ENCODE measurements at regions not wholly inside any gene's neighbourhood (a gene's known extent, or its start where the extent isn't known, plus 50 kb on each side); places are given as distances from the start of the nearest gene placed in this dataset.
A peak's percentile ranks its signal among the peaks of the same experiment; 100 is the strongest.
"Not testable (repeated sequence)": the region's sequence is repeated elsewhere in the genome, so short reads cannot be mapped to it uniquely, and the experiment has no call there.

DNA sequence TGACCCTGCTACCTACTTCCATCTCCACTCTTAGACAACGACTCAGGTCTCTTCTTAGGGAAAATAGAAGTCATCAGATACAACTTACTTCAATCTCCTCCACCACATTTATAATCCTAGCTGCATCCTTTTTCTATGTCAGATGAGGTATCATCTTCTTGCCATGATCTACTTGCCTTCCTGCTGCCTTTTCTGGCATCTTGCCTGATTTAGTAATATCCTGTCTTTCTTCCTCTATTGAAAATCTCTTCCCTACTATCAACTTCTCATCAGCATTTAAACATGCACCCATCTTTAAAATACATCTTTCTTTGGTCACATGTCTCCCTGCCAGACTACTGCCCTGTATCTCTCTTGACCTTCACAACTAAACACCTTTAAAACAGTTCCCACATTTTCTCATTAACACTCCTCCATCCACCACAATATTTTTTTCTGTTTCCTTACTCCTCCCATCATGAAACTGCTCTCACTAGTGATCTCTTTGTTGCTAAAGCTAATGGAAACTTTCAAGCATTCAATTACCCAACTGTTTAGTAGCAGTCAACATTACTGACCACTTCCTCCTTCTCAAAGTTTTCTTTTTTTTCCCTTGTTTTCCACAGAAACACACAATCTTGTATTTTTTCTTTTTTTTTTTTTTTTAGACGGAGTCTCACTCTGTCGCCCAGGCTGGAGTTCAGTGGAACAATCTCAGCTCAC is 100.8 kb upstream of the CXorf66 start:
- DNase-seq (ENCODE audit: low spot score), result no peak

DNA sequence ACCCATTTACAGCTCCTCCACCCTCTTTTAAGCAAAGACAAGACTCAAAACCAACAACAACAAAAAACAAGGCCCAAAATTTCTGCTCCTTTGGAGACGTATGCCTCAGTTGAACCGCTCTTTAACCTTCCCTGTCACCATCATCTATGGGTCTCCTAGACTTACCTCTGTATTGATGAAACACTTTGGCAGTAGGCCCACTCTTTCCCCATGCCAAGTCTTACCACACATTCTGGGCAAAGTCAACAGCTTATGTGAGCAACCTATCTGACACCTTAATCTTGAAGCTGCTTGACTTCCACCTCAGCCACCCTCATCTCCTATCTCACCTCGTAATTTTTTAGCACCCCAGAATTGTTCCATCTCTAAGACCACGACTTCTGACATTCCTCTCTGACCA is 99.7 kb upstream of the CXorf66 start:
- DNase-seq (ENCODE audit: low spot score), result no peak

- DNase-seq (ENCODE audit: low spot score), result peak; percentile 67
These were observed 91.7 kb upstream of the CXorf66 start for GRCh38 chrX:140057001-140057411.

GRCh38 chrX:140053846-140054245 is 88.5 kb upstream of the CXorf66 start:
- DNase-seq (ENCODE audit: low spot score), result no peak

- peak; percentile 10 for DNase-seq (ENCODE audit: low spot score)
These were observed 85.6 kb upstream of the CXorf66 start for GRCh38 chrX:140050906-140051305.

DNA sequence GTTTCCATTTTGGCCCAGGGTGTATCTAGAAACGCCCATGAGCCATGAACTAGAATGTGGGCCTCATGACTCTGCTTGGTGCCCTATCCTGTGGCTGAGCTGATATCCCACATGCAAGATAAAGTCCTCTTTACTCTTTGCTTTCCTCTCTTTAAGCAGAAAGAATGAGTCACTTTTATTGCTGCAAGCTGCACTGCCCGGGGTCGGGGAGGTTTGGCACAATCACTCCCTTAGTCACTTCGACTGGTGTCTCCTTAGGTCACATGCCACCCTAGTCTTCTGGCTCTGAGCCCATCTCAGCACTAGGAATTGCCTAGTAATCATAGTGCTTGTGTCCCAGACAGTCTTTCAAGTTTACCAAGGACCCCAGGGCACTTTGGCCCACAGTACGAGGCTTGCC is 75.1 kb upstream of the CXorf66 start:
- no peak for DNase-seq (ENCODE audit: low spot score)

GRCh38 chrX:140038842-140039241 is 73.5 kb upstream of the CXorf66 start:
- no peak for DNase-seq (ENCODE audit: low spot score)

DNA sequence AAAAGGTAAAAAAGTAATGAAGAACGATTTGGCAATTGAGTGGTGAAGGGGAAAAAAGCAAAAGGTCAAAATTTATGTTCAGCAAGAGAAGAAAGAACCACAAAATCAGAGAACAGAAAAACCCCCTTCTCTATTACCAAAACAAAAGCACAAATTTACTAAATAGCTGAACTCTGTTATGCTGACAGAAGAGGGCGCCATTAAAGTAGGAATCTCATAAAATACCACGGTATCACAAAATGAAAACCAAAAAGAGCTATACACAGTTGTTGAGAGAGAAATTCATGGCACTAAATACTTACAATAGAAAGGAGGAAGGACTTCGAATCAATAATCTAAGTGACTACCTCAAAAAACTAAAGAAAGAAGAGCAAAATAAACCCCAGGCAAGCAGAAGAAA is 69.6 kb upstream of the CXorf66 start:
- no peak for DNase-seq (ENCODE audit: low spot score)

- DNase-seq (ENCODE audit: low spot score), result no peak
These were observed 57.2 kb upstream of the CXorf66 start for GRCh38 chrX:140022482-140022881.

GRCh38 chrX:140019134-140019533 is 53.8 kb upstream of the CXorf66 start:
- not testable (repeated sequence) for DNase-seq (ENCODE audit: low spot score)
